ENCODE measurements at regions not wholly inside any gene's neighbourhood (a gene's known extent, or its start where the extent isn't known, plus 50 kb on each side); places are given as distances from the start of the nearest gene placed in this dataset.
"Not testable (repeated sequence)": the region's sequence is repeated elsewhere in the genome, so short reads cannot be mapped to it uniquely, and the experiment has no call there.

DNA sequence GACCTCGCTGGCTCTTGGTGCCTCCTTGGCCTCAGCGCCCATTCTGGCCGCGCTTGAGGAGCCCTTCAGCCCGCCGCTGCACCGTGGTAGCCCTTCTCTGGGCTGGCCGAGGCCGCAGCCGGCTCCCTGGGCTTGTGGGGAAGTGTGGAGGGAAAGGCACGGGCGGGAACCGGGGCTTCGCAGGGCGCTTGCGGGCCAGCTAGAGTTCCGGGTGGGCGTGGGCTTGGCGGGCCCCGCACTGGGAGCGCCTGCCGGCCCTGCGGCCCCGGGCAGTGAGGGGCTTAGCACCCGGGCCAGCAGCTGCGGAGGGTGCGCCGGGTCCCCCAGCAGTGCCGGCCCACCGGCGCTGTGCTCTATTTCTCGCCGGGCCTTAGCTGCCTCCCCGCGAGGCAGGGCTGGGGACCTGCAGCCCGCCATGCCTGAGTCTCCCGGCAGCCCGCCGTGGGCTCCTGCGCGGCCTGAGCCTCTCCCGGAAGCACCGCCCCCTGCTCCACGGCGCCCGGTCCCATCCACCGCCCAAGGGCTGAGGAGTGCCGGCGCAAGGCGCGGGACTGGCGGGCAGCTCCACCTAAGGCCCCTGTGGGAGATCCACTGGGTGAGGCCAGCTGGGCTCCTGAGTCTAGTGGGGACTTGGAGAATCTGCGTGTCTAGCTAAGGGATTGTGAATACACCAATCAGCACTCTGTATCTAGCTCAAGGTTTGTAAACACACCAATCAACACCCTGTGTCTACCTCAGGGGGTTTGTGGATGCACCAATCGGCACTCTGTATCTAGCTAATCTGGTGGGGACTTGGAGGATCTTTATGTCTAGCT, 141.1 kb downstream of the SLCO4C1 start:
- 91% methylated on average over 54 of the region's 54 CpGs for WGBS
- not testable (repeated sequence) for H3K27me3 ChIP-seq (ENCODE audit: insufficient read depth, low read length)

DNA sequence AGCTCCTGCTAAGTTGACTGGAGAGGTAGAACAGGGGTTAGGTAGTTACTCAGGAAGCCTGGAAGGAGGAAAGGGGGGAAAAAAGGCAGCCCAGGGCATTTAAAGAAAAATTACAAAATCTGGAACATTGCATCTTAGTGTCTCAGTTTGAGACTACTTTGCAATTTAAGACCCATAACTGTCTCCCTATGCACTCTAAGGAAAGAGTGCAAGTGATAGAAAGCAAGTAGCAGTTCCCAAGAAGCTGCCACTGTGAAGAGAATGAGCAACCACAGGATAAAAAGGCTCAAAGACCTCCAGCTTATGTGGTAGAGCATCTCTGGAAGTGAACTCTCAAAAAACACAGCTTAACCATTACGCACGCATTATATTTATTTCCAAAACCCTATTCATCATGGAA, 141.8 kb downstream of the SLCO4C1 start:
- 92% methylated on average over 2 of the region's 2 CpGs for WGBS
- H3K27ac ChIP-seq (ENCODE audit: low read depth, low read length) = no peak overlapping the region
- no peaks in the 10 kb centered on the region for H3K4me1 ChIP-seq (ENCODE audit: insufficient read depth, low read length)

More for the DNA sequence above, 141.1 kb downstream of the SLCO4C1 start:
- H3K4me3 ChIP-seq (ENCODE audit: low read length); H3K36me3 ChIP-seq (ENCODE audit: insufficient read depth, low read length); H3K9ac ChIP-seq (ENCODE audit: low read depth, low read length); H3K27ac ChIP-seq (ENCODE audit: low read depth, low read length); H3K4me1 ChIP-seq (ENCODE audit: insufficient read depth, low read length); H3K9me3 ChIP-seq (ENCODE audit: insufficient read depth, low read depth, low read length): not testable (repeated sequence)

DNA sequence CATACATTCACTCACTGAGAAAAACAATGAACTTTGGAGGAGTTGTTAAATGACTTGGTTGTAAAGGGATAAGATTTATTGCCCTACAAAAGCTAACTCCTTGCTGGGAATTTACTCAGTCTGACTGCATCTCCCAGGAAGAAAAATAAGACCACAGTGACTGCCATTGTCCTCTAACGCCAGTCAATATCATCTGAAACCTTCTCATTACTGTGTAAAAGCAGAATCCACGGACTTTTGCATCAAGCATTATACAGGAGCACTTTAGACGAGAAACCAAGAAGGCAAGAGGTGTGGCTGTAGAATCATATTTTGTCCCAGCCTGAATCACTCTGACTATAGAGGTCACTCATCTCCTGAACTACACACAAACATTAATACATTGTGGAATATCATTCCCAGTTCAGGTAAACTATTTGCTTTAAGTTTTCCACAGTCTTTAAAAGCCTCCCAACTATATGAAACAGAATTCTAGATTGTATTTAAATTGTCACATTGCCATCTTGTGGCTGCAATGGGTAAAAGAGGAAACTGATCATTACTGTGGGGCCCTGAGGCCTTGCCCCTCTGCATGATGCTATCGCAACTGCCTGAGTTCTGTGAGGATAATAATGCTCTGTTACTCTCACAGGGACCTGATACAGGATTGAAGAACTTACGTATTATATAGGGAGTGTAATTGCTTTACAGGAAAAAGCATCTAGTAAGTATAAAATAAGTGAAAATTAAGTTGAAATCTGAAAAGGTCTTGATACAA, 142.9 kb downstream of the SLCO4C1 start:
- no peak overlapping the region for H3K27ac ChIP-seq (ENCODE audit: low read depth, low read length)
- H3K27me3 ChIP-seq (ENCODE audit: insufficient read depth, low read length) = no peaks in the 10 kb centered on the region
- H3K36me3 ChIP-seq (ENCODE audit: insufficient read depth, low read length) = no peaks in the 10 kb centered on the region
- H3K4me3 ChIP-seq (ENCODE audit: low read length) = no peak overlapping the region
- H3K4me1 ChIP-seq (ENCODE audit: insufficient read depth, low read length) = no peaks in the 10 kb centered on the region
- H3K9ac ChIP-seq (ENCODE audit: low read depth, low read length) = no peak overlapping the region
- WGBS = 63% methylated on average over 5 of the region's 5 CpGs
- no peaks in the 10 kb centered on the region for H3K9me3 ChIP-seq (ENCODE audit: insufficient read depth, low read depth, low read length)

More for the DNA sequence above, 141.8 kb downstream of the SLCO4C1 start:
- Histone ChIP-seq H3K4me3 (ENCODE audit: low read length) (no peak overlapping the region), H3K36me3 (ENCODE audit: insufficient read depth, low read length) (no peaks in the 10 kb centered on the region), H3K27me3 (ENCODE audit: insufficient read depth, low read length) (no peaks in the 10 kb centered on the region), H3K9me3 (ENCODE audit: insufficient read depth, low read depth, low read length) (no peaks in the 10 kb centered on the region), H3K9ac (ENCODE audit: low read depth, low read length) (no peak overlapping the region)

DNA sequence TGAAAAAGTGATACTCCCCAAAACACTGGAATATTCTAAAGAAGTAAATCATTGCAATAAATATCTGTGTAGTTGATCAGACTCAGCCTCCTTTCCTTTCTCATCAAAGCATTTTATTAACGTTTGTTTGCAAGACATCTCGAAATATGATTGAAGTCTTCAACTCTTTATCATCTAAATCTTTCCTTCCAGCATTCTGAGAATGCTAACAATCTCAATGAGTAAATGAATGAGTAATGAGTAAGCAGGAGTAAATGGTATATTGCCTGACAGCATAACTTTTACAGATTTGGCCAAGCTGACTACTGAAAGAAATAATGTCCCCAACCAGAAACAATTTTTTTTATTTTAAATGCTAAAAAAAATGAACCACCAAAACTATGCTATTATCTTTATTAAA, 157.1 kb downstream of the SLCO4C1 start:
- H3K4me1 ChIP-seq (ENCODE audit: insufficient read depth, low read length) = no peaks in the 10 kb centered on the region
- no peaks in the 10 kb centered on the region for H3K27me3 ChIP-seq (ENCODE audit: insufficient read depth, low read length)
- 88% methylated on average over 2 of the region's 2 CpGs for WGBS
- H3K9ac ChIP-seq (ENCODE audit: low read depth, low read length) = no peak overlapping the region
- no peaks in the 10 kb centered on the region for H3K36me3 ChIP-seq (ENCODE audit: insufficient read depth, low read length)
- no peak overlapping the region for H3K27ac ChIP-seq (ENCODE audit: low read depth, low read length)
- no peak overlapping the region for H3K4me3 ChIP-seq (ENCODE audit: low read length)
- H3K9me3 ChIP-seq (ENCODE audit: insufficient read depth, low read depth, low read length) = no peaks in the 10 kb centered on the region

DNA sequence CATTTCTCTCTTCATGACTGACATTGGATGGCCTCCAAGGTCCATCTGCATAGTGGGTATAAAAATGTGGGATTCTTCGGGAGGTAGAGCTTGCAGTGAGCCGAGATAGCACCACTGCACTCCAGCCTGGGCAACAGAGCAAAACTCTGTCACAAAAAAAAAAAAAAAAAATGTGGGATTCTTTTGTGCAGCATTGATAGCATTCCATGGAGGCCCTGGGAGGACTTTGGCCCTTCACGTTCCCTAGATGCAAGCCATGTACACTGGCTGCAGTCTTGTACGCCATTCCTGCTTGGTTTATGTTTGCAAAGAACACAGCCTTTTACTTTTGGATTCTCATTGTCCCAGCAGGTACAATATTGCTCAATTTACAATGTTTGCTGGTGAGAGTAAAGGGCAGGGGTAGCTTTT, 157.8 kb downstream of the SLCO4C1 start:
- H3K27me3 ChIP-seq (ENCODE audit: insufficient read depth, low read length) = no peaks in the 10 kb centered on the region
- no peak overlapping the region for H3K9ac ChIP-seq (ENCODE audit: low read depth, low read length)
- WGBS = 98% methylated on average over 4 of the region's 4 CpGs
- H3K27ac ChIP-seq (ENCODE audit: low read depth, low read length) = no peak overlapping the region
- no peaks in the 10 kb centered on the region for H3K4me1 ChIP-seq (ENCODE audit: insufficient read depth, low read length)
- H3K36me3 ChIP-seq (ENCODE audit: insufficient read depth, low read length) = no peaks in the 10 kb centered on the region
- H3K4me3 ChIP-seq (ENCODE audit: low read length) = no peak overlapping the region
- no peaks in the 10 kb centered on the region for H3K9me3 ChIP-seq (ENCODE audit: insufficient read depth, low read depth, low read length)

DNA sequence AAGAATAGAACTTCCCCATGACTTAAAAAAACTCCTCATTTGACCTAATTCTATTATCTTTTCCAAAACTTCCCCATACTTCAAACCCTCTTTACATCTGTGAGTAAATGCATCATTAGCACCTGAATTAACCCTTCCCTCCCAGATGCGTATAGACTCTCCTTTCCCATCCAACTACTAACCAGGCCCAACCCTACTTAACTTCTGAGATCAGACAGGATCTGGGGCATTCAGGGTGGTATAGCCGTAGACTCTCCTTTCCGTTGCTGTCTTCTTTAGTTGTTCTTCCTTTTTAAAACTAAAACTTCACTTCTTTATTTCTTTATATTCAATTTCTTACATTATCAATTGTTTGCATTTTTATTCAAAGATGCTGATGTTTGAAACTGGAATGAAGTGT, 165.2 kb downstream of the SLCO4C1 start:
- WGBS = 87% methylated on average over 3 of the region's 3 CpGs
- Histone ChIP-seq H3K9ac (ENCODE audit: low read depth, low read length) (no peak overlapping the region), H3K4me3 (ENCODE audit: low read length) (no peak overlapping the region), H3K4me1 (ENCODE audit: insufficient read depth, low read length) (no peaks in the 10 kb centered on the region), H3K27ac (ENCODE audit: low read depth, low read length) (no peak overlapping the region), H3K27me3 (ENCODE audit: insufficient read depth, low read length) (no peaks in the 10 kb centered on the region), H3K36me3 (ENCODE audit: insufficient read depth, low read length) (no peaks in the 10 kb centered on the region), H3K9me3 (ENCODE audit: insufficient read depth, low read depth, low read length) (no peaks in the 10 kb centered on the region)

DNA sequence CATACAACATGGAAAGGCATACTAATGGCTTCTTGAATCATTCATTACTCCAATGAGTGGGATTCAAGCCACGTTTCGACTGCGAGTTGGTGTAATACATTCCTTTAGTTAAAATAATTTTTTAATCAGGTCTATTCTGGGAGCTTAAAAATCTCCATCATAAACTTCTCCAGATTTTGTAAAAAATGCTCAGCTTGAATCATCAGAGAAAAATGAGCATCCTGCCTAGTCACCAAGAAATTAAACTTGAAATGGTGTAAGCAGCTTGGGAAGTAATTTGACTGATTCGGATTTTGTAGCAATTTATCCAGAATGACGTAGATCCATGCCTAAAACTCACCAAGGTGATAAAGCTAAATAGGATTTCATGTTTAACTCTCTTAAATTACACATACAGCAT, 165.7 kb downstream of the SLCO4C1 start:
- H3K27me3 ChIP-seq (ENCODE audit: insufficient read depth, low read length) = no peaks in the 10 kb centered on the region
- H3K27ac ChIP-seq (ENCODE audit: low read depth, low read length) = no peak overlapping the region
- no peaks in the 10 kb centered on the region for H3K9me3 ChIP-seq (ENCODE audit: insufficient read depth, low read depth, low read length)
- H3K4me3 ChIP-seq (ENCODE audit: low read length) = no peak overlapping the region
- no peaks in the 10 kb centered on the region for H3K36me3 ChIP-seq (ENCODE audit: insufficient read depth, low read length)
- H3K4me1 ChIP-seq (ENCODE audit: insufficient read depth, low read length) = no peaks in the 10 kb centered on the region
- WGBS = 94% methylated on average over 2 of the region's 5 CpGs
- H3K9ac ChIP-seq (ENCODE audit: low read depth, low read length) = no peak overlapping the region

DNA sequence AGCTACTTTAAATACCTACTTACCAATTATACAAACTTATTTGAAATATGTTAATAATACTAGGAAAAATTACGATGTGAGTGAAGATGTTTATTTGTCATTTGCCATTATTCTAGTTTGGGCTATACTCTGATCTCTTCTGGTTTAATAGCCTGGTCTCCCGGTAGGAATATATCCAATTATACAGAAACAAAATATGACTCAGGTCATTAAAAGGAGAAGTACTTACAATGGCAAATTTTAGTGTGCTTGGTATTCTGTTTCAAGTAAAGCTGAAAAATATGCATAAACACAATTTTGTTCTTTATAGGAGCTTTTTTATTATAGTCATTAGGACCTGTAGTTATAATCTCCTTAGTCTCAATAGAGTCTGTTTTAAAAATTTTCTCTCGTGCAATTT, 176.8 kb downstream of the SLCO4C1 start:
- Histone ChIP-seq H3K4me3 (ENCODE audit: low read length) (no peak overlapping the region), H3K27me3 (ENCODE audit: insufficient read depth, low read length) (no peaks in the 10 kb centered on the region), H3K36me3 (ENCODE audit: insufficient read depth, low read length) (no peaks in the 10 kb centered on the region), H3K9ac (ENCODE audit: low read depth, low read length) (no peak overlapping the region), H3K4me1 (ENCODE audit: insufficient read depth, low read length) (peaks cover 8% of the 10 kb centered on the region; the same call in 1 of the 2 replicates), H3K27ac (ENCODE audit: low read depth, low read length) (no peak overlapping the region), H3K9me3 (ENCODE audit: insufficient read depth, low read depth, low read length) (no peaks in the 10 kb centered on the region)
- 71% methylated on average over 1 of the region's 3 CpGs for whole genome bisulfite sequencing

DNA sequence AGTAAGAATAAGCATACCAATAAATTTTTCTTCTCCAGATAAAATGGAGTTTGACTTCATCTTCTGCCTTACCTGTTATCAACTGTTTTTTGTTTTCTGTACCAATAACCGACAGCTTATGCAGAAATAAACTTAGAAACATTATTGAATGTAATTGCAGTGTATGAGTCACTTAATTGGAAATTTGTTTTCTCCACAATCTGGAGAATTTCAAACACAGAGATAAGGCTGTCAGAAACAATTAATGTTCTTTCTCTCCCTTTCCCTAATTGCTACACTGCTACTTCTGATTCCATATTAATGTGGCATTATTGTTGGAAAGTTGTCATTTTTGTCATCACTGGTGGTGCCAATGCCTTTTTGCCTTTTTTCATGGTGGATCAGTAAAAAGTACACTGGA, 180.3 kb downstream of the SLCO4C1 start:
- Histone ChIP-seq H3K36me3 (ENCODE audit: insufficient read depth, low read length) (no peaks in the 10 kb centered on the region), H3K4me3 (ENCODE audit: low read length) (no peak overlapping the region)
- WGBS = 100% methylated on average over 1 of the region's 1 CpG

DNA sequence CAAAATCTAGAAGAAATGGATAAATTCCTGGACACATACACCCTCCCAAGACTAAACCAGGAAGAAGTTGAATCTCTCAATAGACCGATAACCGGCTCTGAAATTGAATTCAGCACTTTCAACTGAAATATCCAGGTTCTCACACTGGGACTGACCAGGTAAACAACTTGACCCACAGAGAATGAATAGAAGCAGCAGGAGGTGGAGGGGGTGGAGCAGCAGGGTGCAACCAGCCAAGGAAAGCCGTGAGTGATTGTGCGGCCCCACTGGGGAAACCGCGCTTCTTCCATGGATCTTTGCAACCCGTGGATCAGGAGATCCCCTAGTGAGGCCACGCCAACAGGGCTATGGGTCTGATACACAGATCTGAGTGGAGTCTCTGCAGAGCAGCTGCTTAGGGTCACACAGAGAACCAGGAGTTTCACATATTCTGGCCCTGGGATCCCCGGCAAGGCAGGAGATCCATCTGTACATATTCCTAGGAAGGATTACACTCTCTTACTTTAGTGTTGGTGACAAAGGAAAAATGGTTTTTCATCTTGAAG, 181.5 kb downstream of the SLCO4C1 start:
- no peaks in the 10 kb centered on the region for H3K36me3 ChIP-seq (ENCODE audit: insufficient read depth, low read length)
- 81% methylated on average over 9 of the region's 9 CpGs for WGBS
- H3K27ac ChIP-seq (ENCODE audit: low read depth, low read length) = no peak overlapping the region
- no peak overlapping the region for H3K9ac ChIP-seq (ENCODE audit: low read depth, low read length)
- no peaks in the 10 kb centered on the region for H3K27me3 ChIP-seq (ENCODE audit: insufficient read depth, low read length)
- peaks cover 8% of the 10 kb centered on the region; the same call in 1 of the 2 replicates for H3K4me1 ChIP-seq (ENCODE audit: insufficient read depth, low read length)
- no peaks in the 10 kb centered on the region for H3K9me3 ChIP-seq (ENCODE audit: insufficient read depth, low read depth, low read length)
- H3K4me3 ChIP-seq (ENCODE audit: low read length) = no peak overlapping the region

More for the DNA sequence above, 180.3 kb downstream of the SLCO4C1 start:
- H3K9ac ChIP-seq (ENCODE audit: low read depth, low read length) = no peak overlapping the region
- H3K4me1 ChIP-seq (ENCODE audit: insufficient read depth, low read length) = peaks cover 8% of the 10 kb centered on the region; the same call in 1 of the 2 replicates
- no peaks in the 10 kb centered on the region for H3K27me3 ChIP-seq (ENCODE audit: insufficient read depth, low read length)
- no peaks in the 10 kb centered on the region for H3K9me3 ChIP-seq (ENCODE audit: insufficient read depth, low read depth, low read length)
- no peak overlapping the region for H3K27ac ChIP-seq (ENCODE audit: low read depth, low read length)

DNA sequence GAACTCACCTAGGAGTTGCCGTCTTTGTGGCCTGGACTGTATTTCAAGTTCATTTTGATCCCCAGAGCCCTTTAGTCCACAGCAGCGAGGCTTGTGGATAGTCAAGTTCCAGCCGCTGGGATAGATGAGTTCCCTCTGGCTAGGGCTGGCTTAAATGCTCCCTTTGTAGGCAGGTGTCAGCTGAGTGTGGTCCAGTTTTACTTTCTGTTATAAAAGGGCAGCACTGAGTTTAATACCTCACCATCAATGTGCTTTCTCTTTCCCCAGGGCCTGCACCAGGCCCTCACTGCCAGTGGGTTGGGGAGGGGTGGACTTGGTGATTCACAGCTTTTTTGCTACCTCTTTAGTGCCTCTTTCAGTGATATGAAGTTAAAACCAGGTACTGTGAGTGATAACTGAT, 188.2 kb downstream of the SLCO4C1 start:
- Histone ChIP-seq H3K9me3 (ENCODE audit: insufficient read depth, low read depth, low read length) (no peaks in the 10 kb centered on the region), H3K9ac (ENCODE audit: low read depth, low read length) (no peak overlapping the region), H3K36me3 (ENCODE audit: insufficient read depth, low read length) (no peaks in the 10 kb centered on the region), H3K27me3 (ENCODE audit: insufficient read depth, low read length) (no peaks in the 10 kb centered on the region), H3K4me1 (ENCODE audit: insufficient read depth, low read length) (no peaks in the 10 kb centered on the region), H3K4me3 (ENCODE audit: low read length) (no peak overlapping the region), H3K27ac (ENCODE audit: low read depth, low read length) (no peak overlapping the region)
- WGBS = 93% methylated on average over 3 of the region's 3 CpGs
